HG03060 (cell line): ENCODE measurements at regions not wholly inside any gene's neighbourhood (a gene's known extent, or its start where the extent isn't known, plus 50 kb on each side); places are given as distances from the start of the nearest gene placed in this dataset.

Source experiments
- ATAC-seq: cut with Tn5 transposase; IDR thresholded peaks from one replicate; pipeline ENCODE4 v1.9.1; 2021; ENCODE audit warnings: low read depth, moderate number of reproducible peaks; ENCODE audit not compliant: unreplicated experiment

GRCh38 chr2:128435576-128436478 is 117.2 kb upstream of the HS6ST1 start:
- ATAC-seq, result no peak

GRCh38 chr2:128436479-128437203 is 118.0 kb upstream of the HS6ST1 start:
- ATAC-seq, result no peak

GRCh38 chr2:128437204-128437565 is 118.5 kb upstream of the HS6ST1 start:
- no peak for ATAC-seq

- ATAC-seq, result no peak
Observed at GRCh38 chr2:128438091-128438490, 119.4 kb upstream of the HS6ST1 start.

- no peak for ATAC-seq
Observed at GRCh38 chr2:128438586-128438985, 119.9 kb upstream of the HS6ST1 start.

GRCh38 chr2:128439031-128439790 is 120.5 kb upstream of the HS6ST1 start:
- no peak for ATAC-seq

GRCh38 chr2:128439791-128440665 is 121.4 kb upstream of the HS6ST1 start:
- ATAC-seq, result no peak

GRCh38 chr2:128440666-128441340 is 122.1 kb upstream of the HS6ST1 start:
- no peak for ATAC-seq

GRCh38 chr2:128441341-128442052 is 122.8 kb upstream of the HS6ST1 start:
- ATAC-seq, result no peak

- ATAC-seq, result no peak
Observed at GRCh38 chr2:128442053-128442751, 123.5 kb upstream of the HS6ST1 start.

GRCh38 chr2:128442891-128443302 is 124.2 kb upstream of the HS6ST1 start:
- no peak for ATAC-seq

- ATAC-seq, result no peak
Observed at GRCh38 chr2:128444121-128444771, 125.6 kb upstream of the HS6ST1 start.

GRCh38 chr2:128444816-128445522 is 126.3 kb upstream of the HS6ST1 start:
- ATAC-seq, result no peak

GRCh38 chr2:128445523-128445900 is 126.8 kb upstream of the HS6ST1 start:
- no peak for ATAC-seq

- no peak for ATAC-seq
Observed at GRCh38 chr2:128446049-128446873, 127.6 kb upstream of the HS6ST1 start.

GRCh38 chr2:128446874-128447537 is 128.3 kb upstream of the HS6ST1 start:
- ATAC-seq, result no peak
